HG02870 (cell line): ENCODE measurements at regions not wholly inside any gene's neighbourhood (a gene's known extent, or its start where the extent isn't known, plus 50 kb on each side); places are given as distances from the start of the nearest gene placed in this dataset.

Experiments used
- ATAC-seq: cut with Tn5 transposase; IDR thresholded peaks from one replicate; pipeline ENCODE4 v1.9.1; 2021; ENCODE audit warnings: mild to moderate bottlenecking, moderate library complexity; ENCODE audit not compliant: unreplicated experiment

- ATAC-seq, result no peak
Observed at GRCh38 chr5:107219993-107220392, 450.7 kb downstream of the EFNA5 start.

- ATAC-seq, result no peak
Observed at GRCh38 chr5:107218457-107219193, 452.1 kb downstream of the EFNA5 start.

GRCh38 chr5:107217721-107218130, 453.0 kb downstream of the EFNA5 start:
- ATAC-seq, result no peak

- no peak for ATAC-seq
Observed at GRCh38 chr5:107216587-107216986, 454.1 kb downstream of the EFNA5 start.

GRCh38 chr5:107215611-107216010, 455.1 kb downstream of the EFNA5 start:
- ATAC-seq, result no peak

- ATAC-seq, result no peak
Observed at GRCh38 chr5:107213025-107213424, 457.7 kb downstream of the EFNA5 start.

GRCh38 chr5:107211630-107212029, 459.1 kb downstream of the EFNA5 start:
- ATAC-seq, result no peak

- ATAC-seq, result no peak
Observed at GRCh38 chr5:107208867-107209266, 461.9 kb downstream of the EFNA5 start.

- ATAC-seq, result no peak
Observed at GRCh38 chr5:107204413-107204812, 466.3 kb downstream of the EFNA5 start.

GRCh38 chr5:107203243-107203642, 467.5 kb downstream of the EFNA5 start:
- ATAC-seq, result no peak

GRCh38 chr5:107199756-107200155, 471.0 kb downstream of the EFNA5 start:
- ATAC-seq, result no peak

GRCh38 chr5:107196500-107197059, 474.2 kb downstream of the EFNA5 start:
- ATAC-seq, result no peak

- ATAC-seq, result no peak
Observed at GRCh38 chr5:107195890-107196395, 474.8 kb downstream of the EFNA5 start.

GRCh38 chr5:107184871-107185270, 485.9 kb downstream of the EFNA5 start:
- ATAC-seq, result no peak

GRCh38 chr5:107184066-107184465, 486.7 kb downstream of the EFNA5 start:
- ATAC-seq, result no peak

GRCh38 chr5:107170620-107171019, 500.1 kb downstream of the EFNA5 start:
- no peak for ATAC-seq

GRCh38 chr5:107169867-107170266, 500.9 kb downstream of the EFNA5 start:
- no peak for ATAC-seq

- ATAC-seq, result no peak
Observed at GRCh38 chr5:107168848-107169752, 501.6 kb downstream of the EFNA5 start.

GRCh38 chr5:107168086-107168485, 502.7 kb downstream of the EFNA5 start:
- ATAC-seq, result no peak

- no peak for ATAC-seq
Observed at GRCh38 chr5:107165296-107165695, 505.4 kb downstream of the EFNA5 start.

GRCh38 chr5:107157809-107158208, 512.9 kb downstream of the EFNA5 start:
- no peak for ATAC-seq
